ENCODE measurements at regions not wholly inside any gene's neighbourhood (a gene's known extent, or its start where the extent isn't known, plus 50 kb on each side); places are given as distances from the start of the nearest gene placed in this dataset.

- POLR2A ChIA-PET = interaction anchor here (0.5 kb wide), 1 partner anchor 30 kb away, joined by 3 read pairs; no protein-coding TSS in a partner anchor
- CTCF ChIA-PET (ENCODE audit: unreplicated experiment) = interaction anchor here (1.0 kb wide), 1 partner anchor 10 kb away, joined by 3 read pairs; no protein-coding TSS in a partner anchor
- H3K9me2 ChIP-seq (ENCODE audit: insufficient read depth, low read length) = no peaks in the 10 kb centered on the region
- no peaks in the 10 kb centered on the region for H3K36me3 ChIP-seq (ENCODE audit: insufficient read depth, low read length)
- no peak overlapping the region for H3K27ac ChIP-seq (ENCODE audit: low read depth, low read length, poor library complexity, severe bottlenecking)
- H3K4me2 ChIP-seq (ENCODE audit: low read length) = no peak overlapping the region
- H2AFZ ChIP-seq (ENCODE audit: low read length) = no peak overlapping the region
- H3K9me3 ChIP-seq (ENCODE audit: low read length) = no peaks in the 10 kb centered on the region
- no peaks in the 10 kb centered on the region for H4K20me1 ChIP-seq (ENCODE audit: insufficient read depth, low read length)
- H3K79me2 ChIP-seq (ENCODE audit: insufficient read depth, low read depth, low read length) = no peaks in the 10 kb centered on the region
- no peaks in the 10 kb centered on the region for H3K4me1 ChIP-seq (ENCODE audit: insufficient read depth, low read length, poor library complexity, severe bottlenecking)
- intact Hi-C loops (cut with micrococcal nuclease; ENCODE audit: unreplicated experiment) = no loop called here
- no TSS peak for BruUV-seq (replicated peaks)
- DNase-seq (ENCODE audit: low spot score) = no peak
- TF ChIP-seq, protein P1, sequence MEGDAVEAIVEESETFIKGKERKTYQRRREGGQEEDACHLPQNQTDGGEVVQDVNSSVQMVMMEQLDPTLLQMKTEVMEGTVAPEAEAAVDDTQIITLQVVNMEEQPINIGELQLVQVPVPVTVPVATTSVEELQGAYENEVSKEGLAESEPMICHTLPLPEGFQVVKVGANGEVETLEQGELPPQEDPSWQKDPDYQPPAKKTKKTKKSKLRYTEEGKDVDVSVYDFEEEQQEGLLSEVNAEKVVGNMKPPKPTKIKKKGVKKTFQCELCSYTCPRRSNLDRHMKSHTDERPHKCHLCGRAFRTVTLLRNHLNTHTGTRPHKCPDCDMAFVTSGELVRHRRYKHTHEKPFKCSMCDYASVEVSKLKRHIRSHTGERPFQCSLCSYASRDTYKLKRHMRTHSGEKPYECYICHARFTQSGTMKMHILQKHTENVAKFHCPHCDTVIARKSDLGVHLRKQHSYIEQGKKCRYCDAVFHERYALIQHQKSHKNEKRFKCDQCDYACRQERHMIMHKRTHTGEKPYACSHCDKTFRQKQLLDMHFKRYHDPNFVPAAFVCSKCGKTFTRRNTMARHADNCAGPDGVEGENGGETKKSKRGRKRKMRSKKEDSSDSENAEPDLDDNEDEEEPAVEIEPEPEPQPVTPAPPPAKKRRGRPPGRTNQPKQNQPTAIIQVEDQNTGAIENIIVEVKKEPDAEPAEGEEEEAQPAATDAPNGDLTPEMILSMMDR (conservative IDR thresholded peaks at IDR 0.05; ENCODE audit: low read length) = no peak
- TF ChIP-seq EZH2phosphoT487 (IDR thresholded peaks at IDR 0.05; ENCODE audit: borderline replicate concordance, low read depth, low read length) = no peak
- no peak overlapping the region for H3K4me3 ChIP-seq (ENCODE audit: low read depth, low read length, poor library complexity, severe bottlenecking)
Observed at GRCh38 chr12:16949871-16950667, 344.1 kb upstream of the LMO3 start.

DNA sequence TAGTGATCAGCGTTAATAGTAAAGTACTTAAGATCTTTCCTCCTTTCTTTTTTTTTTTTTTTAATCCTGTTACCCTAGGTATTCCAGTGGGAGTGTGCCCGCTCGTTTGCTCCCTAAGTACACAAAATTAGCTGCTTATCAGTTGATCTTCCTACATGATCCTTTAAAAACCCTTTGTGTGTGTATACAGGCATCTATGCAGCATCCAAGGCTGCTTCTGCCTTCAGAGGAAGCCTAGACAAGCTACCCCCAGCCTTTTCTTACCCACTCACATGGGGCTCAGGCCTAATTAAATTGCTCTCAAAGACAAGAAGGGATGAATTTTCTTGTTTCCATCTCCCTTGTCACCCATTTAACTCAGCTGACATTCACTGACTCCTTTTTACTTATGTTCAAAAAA lies 343.4 kb upstream of the LMO3 start:
- intact Hi-C loops (cut with micrococcal nuclease; ENCODE audit: unreplicated experiment) = no loop called here
- DNase-seq (ENCODE audit: low spot score) = no peak
- ChIA-PET CTCF (ENCODE audit: unreplicated experiment) (interaction anchor here (1.0 kb wide), 1 partner anchor 9 kb away, joined by 3 read pairs; no protein-coding TSS in a partner anchor), POLR2A (no interaction called here)
- Histone ChIP-seq H3K9me3 (ENCODE audit: low read length) (no peaks in the 10 kb centered on the region), H4K20me1 (ENCODE audit: insufficient read depth, low read length) (no peaks in the 10 kb centered on the region), H2AFZ (ENCODE audit: low read length) (no peak overlapping the region), H3K4me2 (ENCODE audit: low read length) (no peak overlapping the region), H3K36me3 (ENCODE audit: insufficient read depth, low read length) (no peaks in the 10 kb centered on the region), H3K4me3 (ENCODE audit: low read depth, low read length, poor library complexity, severe bottlenecking) (no peak overlapping the region), H3K9me2 (ENCODE audit: insufficient read depth, low read length) (no peaks in the 10 kb centered on the region), H3K79me2 (ENCODE audit: insufficient read depth, low read depth, low read length) (no peaks in the 10 kb centered on the region), H3K4me1 (ENCODE audit: insufficient read depth, low read length, poor library complexity, severe bottlenecking) (no peaks in the 10 kb centered on the region), H3K27ac (ENCODE audit: low read depth, low read length, poor library complexity, severe bottlenecking) (no peak overlapping the region)
- TF ChIP-seq EZH2phosphoT487 (IDR thresholded peaks at IDR 0.05; ENCODE audit: borderline replicate concordance, low read depth, low read length) = no peak
- TF ChIP-seq, protein P1 (conservative IDR thresholded peaks at IDR 0.05; ENCODE audit: low read length) = no peak
- BruUV-seq (replicated peaks) = no TSS peak

GRCh38 chr12:16946704-16947103 lies 340.7 kb upstream of the LMO3 start:
- BruUV-seq (replicated peaks) = no TSS peak
- Histone ChIP-seq H3K4me3 (ENCODE audit: low read depth, low read length, poor library complexity, severe bottlenecking) (no peak overlapping the region), H3K9me3 (ENCODE audit: low read length) (no peaks in the 10 kb centered on the region), H4K20me1 (ENCODE audit: insufficient read depth, low read length) (no peaks in the 10 kb centered on the region), H3K4me2 (ENCODE audit: low read length) (no peak overlapping the region), H3K27ac (ENCODE audit: low read depth, low read length, poor library complexity, severe bottlenecking) (no peak overlapping the region), H2AFZ (ENCODE audit: low read length) (no peak overlapping the region), H3K36me3 (ENCODE audit: insufficient read depth, low read length) (no peaks in the 10 kb centered on the region), H3K4me1 (ENCODE audit: insufficient read depth, low read length, poor library complexity, severe bottlenecking) (no peaks in the 10 kb centered on the region), H3K9me2 (ENCODE audit: insufficient read depth, low read length) (no peaks in the 10 kb centered on the region), H3K79me2 (ENCODE audit: insufficient read depth, low read depth, low read length) (no peaks in the 10 kb centered on the region)
- no peak for DNase-seq (ENCODE audit: low spot score)
- no peak for TF ChIP-seq EZH2phosphoT487 (IDR thresholded peaks at IDR 0.05; ENCODE audit: borderline replicate concordance, low read depth, low read length)
- TF ChIP-seq, protein P1 (conservative IDR thresholded peaks at IDR 0.05; ENCODE audit: low read length) = no peak
- POLR2A ChIA-PET = no interaction called here
- intact Hi-C loops (cut with micrococcal nuclease; ENCODE audit: unreplicated experiment) = no loop called here
- CTCF ChIA-PET (ENCODE audit: unreplicated experiment) = no interaction called here
